OCI-LY7 (cell line): ENCODE measurements at regions not wholly inside any gene's neighbourhood (a gene's known extent, or its start where the extent isn't known, plus 50 kb on each side); places are given as distances from the start of the nearest gene placed in this dataset.

ENCODE experiments used
- CTCF ChIP-seq: fragments of 200-600 bp; sonication (generic); conservative IDR thresholded peaks from 2 replicates; pipeline ENCODE4 v1.5.1; 2014; ENCODE audit warnings: mild to moderate bottlenecking, antibody characterized with exemption, low read length, moderate library complexity, mixed read lengths
- EZH2phosphoT487 ChIP-seq: fragments of 200-600 bp; sonication (generic); IDR thresholded peaks from 2 replicates; pipeline ENCODE4 v1.6.1; 2018; ENCODE audit warnings: low read depth, borderline replicate concordance, mild to moderate bottlenecking, mixed run types, antibody characterized with exemption, low read length, moderate library complexity, mixed read lengths

- TF ChIP-seq CTCF (no peak), EZH2phosphoT487 (no peak)
Measured at GRCh38 chr10:9545073-9545472, 1472.6 kb upstream of the CELF2 start.
